ACHN (cell line): ENCODE measurements at regions not wholly inside any gene's neighbourhood (a gene's known extent, or its start where the extent isn't known, plus 50 kb on each side); places are given as distances from the start of the nearest gene placed in this dataset.
"Not testable (repeated sequence)": the region's sequence is repeated elsewhere in the genome, so short reads cannot be mapped to it uniquely, and the experiment has no call there.

Source experiments
- DNase-seq: peaks from one replicate; pipeline ENCODE4 v3.0.0-alpha.2; 2015
- in situ Hi-C: cut with HindIII; loops from 2 replicates; pipeline ENCODE4 v1.10.0; 2017; ENCODE audit warnings: low sequenced_read_pairs, low pct_ligation_motif_present, low pct_unique_long_range_greater_than_20kb

- in situ Hi-C loops: no loop called here
- no peak for DNase-seq
Observed at GRCh38 chrX:121869876-121870477, 822.6 kb downstream of the GLUD2 start.

DNA sequence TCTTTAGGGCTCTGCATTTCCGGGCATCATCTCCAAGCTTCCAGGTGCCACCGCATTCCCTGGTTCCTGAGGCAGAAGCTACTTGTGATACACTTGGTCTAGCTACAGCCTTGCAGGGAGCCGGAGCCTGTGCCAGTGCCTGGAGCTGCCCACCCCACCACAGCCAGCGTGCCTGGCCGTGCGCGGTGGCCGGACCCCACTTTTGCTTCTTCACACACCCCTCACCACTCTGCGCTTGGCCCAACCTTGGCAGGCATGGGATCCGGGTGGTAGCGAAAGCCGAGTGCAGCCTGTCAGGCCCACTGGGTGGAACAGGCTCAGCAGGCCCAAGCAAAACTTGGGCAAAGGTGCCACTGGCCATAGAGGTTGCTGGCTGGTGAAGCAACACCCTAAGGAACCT lies 823.7 kb downstream of the GLUD2 start:
- no peak for DNase-seq
- in situ Hi-C loops: no loop called here

DNA sequence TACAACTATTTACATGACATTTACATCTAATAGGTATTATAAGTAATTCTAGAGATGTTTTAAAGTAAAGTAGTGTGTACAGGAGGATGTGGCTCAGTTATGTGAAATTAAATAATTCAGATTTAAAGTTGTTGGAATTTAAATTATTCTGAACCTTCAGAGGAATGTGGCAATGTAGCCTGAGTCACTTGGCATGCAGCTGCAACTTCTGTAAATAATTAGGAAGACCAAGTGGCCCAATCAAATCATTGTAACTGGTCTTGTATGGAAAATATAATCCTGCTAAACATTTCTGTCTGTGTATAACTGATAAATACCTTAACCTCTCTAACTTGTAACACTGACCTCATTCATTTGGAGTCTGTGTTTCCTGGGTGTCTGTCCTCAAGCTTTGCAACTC lies 828.9 kb downstream of the GLUD2 start:
- DNase-seq: peak; percentile 61
- in situ Hi-C loops: no loop called here

- DNase-seq, in situ Hi-C loops: not testable (repeated sequence)
Observed at GRCh38 chrX:121877337-121877736, 829.9 kb downstream of the GLUD2 start.

- in situ Hi-C loops: no loop called here
- no peak for DNase-seq
Observed at GRCh38 chrX:121886557-121886956, 839.1 kb downstream of the GLUD2 start.

GRCh38 chrX:121894756-121895155 lies 847.3 kb downstream of the GLUD2 start:
- in situ Hi-C loops: no loop called here
- DNase-seq: no peak

GRCh38 chrX:121902463-121902862 lies 855.1 kb downstream of the GLUD2 start:
- in situ Hi-C loops: no loop called here
- DNase-seq: no peak

DNA sequence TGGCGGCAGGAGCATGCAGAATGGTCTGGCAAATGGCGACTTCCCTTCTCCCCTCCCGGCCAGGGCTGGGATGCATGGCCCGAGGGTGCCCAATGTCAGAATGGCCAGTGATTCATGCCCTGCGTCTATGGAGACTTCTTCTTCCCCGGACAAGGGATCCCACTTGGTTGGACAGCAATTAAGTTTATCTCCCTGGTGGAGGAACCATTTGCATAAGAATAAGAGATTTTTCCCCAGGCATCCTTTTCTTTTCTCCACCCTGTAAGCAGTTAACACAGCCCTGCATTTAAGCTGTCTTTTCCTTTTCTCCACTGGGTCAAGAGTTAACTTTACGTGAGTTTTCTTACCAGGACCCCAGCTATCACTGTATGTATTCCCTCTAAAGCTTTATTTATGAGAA lies 856.6 kb downstream of the GLUD2 start:
- no peak for DNase-seq
- in situ Hi-C loops: no loop called here

DNA sequence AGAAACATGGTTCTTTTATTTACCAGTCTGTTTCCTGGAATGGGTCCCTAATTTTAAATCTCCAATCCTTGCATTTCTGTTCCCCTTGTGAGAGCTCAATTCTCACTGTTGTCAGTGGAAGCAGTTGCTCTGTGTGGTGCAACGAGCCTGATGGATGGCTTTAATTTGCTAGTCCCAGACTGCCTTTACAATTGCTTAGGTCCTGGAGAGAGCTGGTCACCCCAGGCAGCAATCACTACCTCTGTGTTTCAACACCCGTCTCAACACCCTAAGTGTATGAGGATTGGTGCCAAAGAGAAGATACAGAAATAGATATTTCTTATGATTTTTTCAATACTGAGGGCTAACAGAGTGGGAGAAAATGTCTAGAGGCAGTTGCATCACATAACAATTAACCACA lies 873.8 kb downstream of the GLUD2 start:
- in situ Hi-C loops: no loop called here
- no peak for DNase-seq

- in situ Hi-C loops: no loop called here
- DNase-seq: no peak
Observed at GRCh38 chrX:121931567-121931966, 884.2 kb downstream of the GLUD2 start.

DNA sequence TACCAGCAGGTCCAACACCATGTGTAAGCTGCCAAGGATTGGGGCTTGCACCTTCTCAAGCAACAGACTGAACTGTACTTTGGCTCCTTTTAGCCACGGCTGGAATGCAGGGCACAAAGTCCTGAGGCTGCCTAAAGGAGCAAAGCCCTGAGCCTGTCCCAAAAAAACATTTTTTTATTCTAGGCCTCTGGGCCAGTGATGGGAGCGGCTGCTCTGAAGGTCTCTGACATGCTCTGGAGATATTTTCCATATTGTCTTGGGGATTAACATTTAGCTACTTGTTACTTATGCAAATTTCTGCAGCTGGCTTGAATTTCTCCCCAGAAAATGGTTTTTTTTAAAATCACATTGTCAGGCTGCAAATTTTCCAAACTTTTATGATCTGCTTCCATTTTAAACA lies 885.3 kb downstream of the GLUD2 start:
- in situ Hi-C loops: no loop called here
- DNase-seq: no peak

DNA sequence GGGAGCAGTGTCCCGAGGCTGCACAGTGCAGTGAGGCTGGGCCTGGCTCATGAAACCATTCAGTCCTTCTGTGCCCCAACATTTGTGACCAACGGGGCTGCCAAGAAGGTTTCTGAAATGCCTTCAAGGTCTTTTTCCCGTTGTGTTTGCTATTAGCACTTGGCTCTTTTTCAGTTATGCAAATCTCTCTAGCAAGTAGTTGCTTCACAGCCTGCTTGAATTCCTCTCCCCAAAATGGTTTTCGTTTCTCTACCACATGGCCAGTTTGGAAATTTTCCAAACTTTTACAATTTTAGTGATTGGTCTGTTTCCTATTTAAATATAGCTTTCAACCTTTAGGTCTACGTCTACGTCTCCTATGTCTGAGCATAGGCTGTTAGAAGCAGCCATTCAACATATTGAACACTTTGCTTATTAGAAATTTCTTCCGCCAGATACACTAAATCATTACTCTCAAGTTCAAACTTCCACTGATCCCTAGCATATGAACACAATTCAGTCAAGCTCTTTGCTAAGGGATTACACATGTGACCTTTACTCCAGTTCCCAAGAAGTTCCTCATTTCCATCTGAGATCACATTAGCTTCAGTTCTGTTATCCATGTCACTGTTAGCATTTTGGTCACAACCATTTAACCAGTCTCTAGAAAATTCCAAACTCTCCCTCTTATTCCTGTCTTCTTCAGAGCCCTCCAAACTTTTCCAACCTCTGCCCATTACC lies 901.8 kb downstream of the GLUD2 start:
- no peak for DNase-seq
- in situ Hi-C loops: no loop called here

- DNase-seq: no peak
- in situ Hi-C loops: no loop called here
Observed at GRCh38 chrX:121958886-121959285, 911.5 kb downstream of the GLUD2 start.

DNA sequence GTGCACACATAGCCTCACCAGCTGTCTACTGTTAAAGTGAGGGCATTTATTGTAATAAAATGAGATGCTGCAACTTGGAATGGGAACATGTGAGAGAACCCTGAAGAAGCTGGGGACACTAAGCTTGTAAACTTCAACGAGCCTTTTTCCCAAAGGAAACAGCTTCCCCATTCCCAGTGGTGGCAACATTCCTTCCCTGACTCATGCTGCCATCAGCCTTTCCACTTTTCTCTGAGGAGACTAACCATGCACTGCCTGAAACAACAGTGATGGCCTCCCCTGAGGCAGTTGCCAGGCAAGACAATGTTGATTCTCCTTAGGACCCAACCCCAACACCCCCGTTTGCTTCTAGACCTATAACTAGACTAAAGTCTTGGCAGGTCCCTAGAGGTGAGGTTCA lies 928.3 kb downstream of the GLUD2 start:
- in situ Hi-C loops: no loop called here
- no peak for DNase-seq

GRCh38 chrX:121987163-121987562 lies 939.8 kb downstream of the GLUD2 start:
- DNase-seq: no peak
- in situ Hi-C loops: no loop called here

DNA sequence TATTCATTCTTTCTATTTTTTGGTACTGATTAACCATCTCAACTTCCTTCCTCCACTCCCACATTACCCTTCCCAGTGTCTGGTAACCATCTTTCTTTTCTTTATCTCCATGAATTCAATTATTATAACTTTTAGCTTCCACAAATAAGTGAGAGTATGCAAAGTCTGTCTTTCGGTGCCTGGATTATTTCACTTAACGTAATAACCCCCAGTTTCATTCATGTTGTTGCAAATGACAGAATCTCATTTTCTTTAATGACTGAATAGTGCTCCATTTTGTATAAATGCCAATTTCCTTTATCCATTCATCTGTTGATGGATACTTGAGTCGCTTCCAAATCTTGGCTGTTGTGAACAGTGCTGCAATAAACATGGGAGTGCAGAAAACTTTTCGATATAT lies 940.4 kb downstream of the GLUD2 start:
- no peak for DNase-seq
- in situ Hi-C loops: no loop called here

- in situ Hi-C loops: no loop called here
- no peak for DNase-seq
Observed at GRCh38 chrX:122004127-122004526, 956.7 kb downstream of the GLUD2 start.

DNA sequence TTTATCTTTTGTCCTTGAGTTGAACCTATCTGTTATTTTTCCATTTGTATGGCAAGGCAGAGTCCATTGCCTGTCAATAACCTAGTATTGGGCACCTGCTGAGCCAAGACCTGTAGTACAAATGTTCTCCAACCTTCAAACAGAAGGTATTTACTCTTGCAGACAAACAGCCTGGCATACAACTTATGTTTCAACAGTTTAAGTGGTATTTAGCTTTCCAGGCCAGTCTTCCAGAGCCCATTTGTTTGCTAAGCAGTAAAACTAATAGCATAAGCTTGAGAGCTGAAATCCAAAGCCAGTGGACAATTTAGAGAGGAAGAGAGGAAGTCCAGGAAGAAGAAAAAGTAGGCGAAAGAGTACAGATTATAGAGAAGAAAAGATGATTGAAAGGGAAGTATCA lies 979.3 kb downstream of the GLUD2 start:
- no peak for DNase-seq
- in situ Hi-C loops: no loop called here

- no peak for DNase-seq
- in situ Hi-C loops: no loop called here
Observed at GRCh38 chrX:122046226-122046625, 998.8 kb downstream of the GLUD2 start.

DNA sequence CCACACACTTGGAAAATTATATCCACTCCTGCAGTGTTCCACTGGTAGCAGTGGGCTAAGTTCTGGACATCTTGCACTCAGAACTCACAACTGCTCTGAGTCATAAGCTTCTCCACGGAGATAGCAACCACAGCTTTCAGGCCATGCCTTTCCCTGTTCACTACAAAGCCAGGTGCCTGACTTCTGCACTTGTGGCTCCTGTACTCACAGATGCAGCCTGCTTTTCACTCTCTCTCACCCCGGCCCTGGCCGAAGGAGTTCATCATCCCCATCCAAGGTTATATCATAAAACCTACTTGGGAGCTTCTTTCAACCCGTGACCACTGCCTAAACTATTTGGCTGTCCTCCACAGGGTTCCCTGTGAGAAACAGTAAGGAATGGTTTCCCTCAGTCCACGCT lies 999.4 kb downstream of the GLUD2 start:
- no peak for DNase-seq
- in situ Hi-C loops: no loop called here
